Eye (tissue), 1 donor: ENCODE measurements at regions not wholly inside any gene's neighbourhood (a gene's known extent, or its start where the extent isn't known, plus 50 kb on each side); places are given as distances from the start of the nearest gene placed in this dataset.

Source experiments
- DNase-seq: peaks from one replicate; pipeline ENCODE4 v3.0.0-alpha.2; 2015

GRCh38 chr3:3559786-3560185 lies 239.4 kb upstream of the LRRN1 start:
- no peak for DNase-seq

- DNase-seq = no peak
These were observed 243.2 kb upstream of the LRRN1 start for GRCh38 chr3:3556078-3556477.

GRCh38 chr3:3553236-3553635 lies 246.0 kb upstream of the LRRN1 start:
- DNase-seq = no peak

- DNase-seq = no peak
These were observed 246.5 kb upstream of the LRRN1 start for GRCh38 chr3:3552761-3553160.

- DNase-seq = no peak
These were observed 247.2 kb upstream of the LRRN1 start for GRCh38 chr3:3551981-3552380.

GRCh38 chr3:3545360-3545759 lies 253.9 kb upstream of the LRRN1 start:
- no peak for DNase-seq

- no peak for DNase-seq
These were observed 260.8 kb upstream of the LRRN1 start for GRCh38 chr3:3538451-3538850.

GRCh38 chr3:3532508-3532907 lies 266.7 kb upstream of the LRRN1 start:
- DNase-seq = peak; percentile 58

GRCh38 chr3:3531476-3531875 lies 267.8 kb upstream of the LRRN1 start:
- no peak for DNase-seq

GRCh38 chr3:3519266-3519665 lies 280.0 kb upstream of the LRRN1 start:
- no peak for DNase-seq

GRCh38 chr3:3516996-3517395 lies 282.2 kb upstream of the LRRN1 start:
- DNase-seq = no peak

- DNase-seq = no peak
These were observed 282.8 kb upstream of the LRRN1 start for GRCh38 chr3:3516384-3516783.

- peak; percentile 60 for DNase-seq
These were observed 289.6 kb upstream of the LRRN1 start for GRCh38 chr3:3509665-3510064.

- DNase-seq = no peak
These were observed 294.5 kb upstream of the LRRN1 start for GRCh38 chr3:3504686-3505085.

GRCh38 chr3:3503411-3503810 lies 295.8 kb upstream of the LRRN1 start:
- DNase-seq = peak; percentile 54

GRCh38 chr3:3499987-3500386 lies 299.2 kb upstream of the LRRN1 start:
- DNase-seq = no peak

GRCh38 chr3:3499012-3499562 lies 300.1 kb upstream of the LRRN1 start:
- DNase-seq = no peak

- DNase-seq = no peak
These were observed 303.6 kb upstream of the LRRN1 start for GRCh38 chr3:3495611-3496010.

GRCh38 chr3:3476669-3477068 lies 297.2 kb upstream of the CRBN start:
- no peak for DNase-seq

- DNase-seq = no peak
These were observed 289.1 kb upstream of the CRBN start for GRCh38 chr3:3468596-3468995.

- no peak for DNase-seq
These were observed 284.6 kb upstream of the CRBN start for GRCh38 chr3:3464131-3464530.

GRCh38 chr3:3461317-3461716 lies 281.8 kb upstream of the CRBN start:
- no peak for DNase-seq

- no peak for DNase-seq
These were observed 269.0 kb upstream of the CRBN start for GRCh38 chr3:3448468-3448867.

GRCh38 chr3:3447641-3448040 lies 268.1 kb upstream of the CRBN start:
- DNase-seq = no peak

GRCh38 chr3:3446251-3446650 lies 266.8 kb upstream of the CRBN start:
- no peak for DNase-seq

GRCh38 chr3:3443482-3443881 lies 264.0 kb upstream of the CRBN start:
- no peak for DNase-seq
